Peyer's patch (tissue), 4 donors: ENCODE measurements at regions not wholly inside any gene's neighbourhood (a gene's known extent, or its start where the extent isn't known, plus 50 kb on each side); places are given as distances from the start of the nearest gene placed in this dataset.
"Not testable (repeated sequence)": the region's sequence is repeated elsewhere in the genome, so short reads cannot be mapped to it uniquely, and the experiment has no call there.

Source experiments
- DNase-seq, 3 donors: peaks; one replicate each; pipeline ENCODE4 v3.0.0-alpha.2; 2017 to 2019
- H3K27ac ChIP-seq, 4 donors: fragments of 200-600 bp; sonication (generic); one replicate each; pipeline ENCODE4 v1.5.1; 2016 to 2019
- H3K27me3 ChIP-seq, 2 donors: fragments of 200-600 bp; sonication (generic); one replicate each; pipeline ENCODE4 v1.5.1; 2019
- H3K36me3 ChIP-seq, 3 donors: fragments of 200-600 bp; sonication (generic); one replicate each; pipeline ENCODE4 v1.5.1; 2016 to 2019
- H3K4me1 ChIP-seq, 4 donors: fragments of 200-600 bp; sonication (generic); one replicate each; pipeline ENCODE4 v1.5.1; 2016 to 2019
- H3K4me3 ChIP-seq, 4 donors: fragments of 200-600 bp; sonication (generic); 1 replicate in 3 of 4; 2 replicates in 1 of 4; pipeline ENCODE4 v1.5.1; 2016 to 2019; ENCODE audit warnings: mild to moderate bottlenecking in 1 of 4
- H3K9me3 ChIP-seq, 4 donors: fragments of 200-600 bp; sonication (generic); one replicate each; pipeline ENCODE4 v1.5.1; 2016 to 2019; ENCODE audit warnings: mild to moderate bottlenecking in 1 of 4
- CTCF ChIP-seq, 6 experiments: fragments of 450-650 bp in 4 of 6; fragments of 200-600 bp in 2 of 6; sonication (generic) in 1 of 6; IDR thresholded peaks; one replicate each; pipeline ENCODE4 v1.5.1; 2017 to 2019; ENCODE audit warnings: antibody characterized with exemption in 6 of 6, mild to moderate bottlenecking in 3 of 6, moderate library complexity in 1 of 6
- POLR2A ChIP-seq, 2 donors: fragments of 450-650 bp; IDR thresholded peaks; one replicate each; pipeline ENCODE4 v1.5.1; 2017; ENCODE audit warnings: antibody characterized with exemption in 2 of 2, mild to moderate bottlenecking in 2 of 2, moderate library complexity in 2 of 2

- not testable (repeated sequence) for H3K4me1 ChIP-seq, H3K27me3 ChIP-seq, H3K9me3 ChIP-seq, H3K36me3 ChIP-seq
- DNase-seq: peak; percentile 83 to 95 (median 92)
- peak; percentile 52 to 75 for TF ChIP-seq POLR2A (IDR thresholded peaks at IDR 0.05)
- H3K4me3 ChIP-seq: peak overlapping the region; percentile 55 to 84 (median 64)
- peak overlapping the region; percentile 72 to 93 (median 88) for H3K27ac ChIP-seq
Observed at GRCh38 chr1:148402152-148403084, 80.7 kb downstream of the PPIAL4G start.

- not testable (repeated sequence) for H3K9me3 ChIP-seq, H3K27me3 ChIP-seq, H3K4me1 ChIP-seq, DNase-seq, H3K36me3 ChIP-seq, H3K4me3 ChIP-seq
- peak overlapping the region in 1 of 4 donors; percentile 30 for H3K27ac ChIP-seq
Observed at GRCh38 chr1:148397516-148397915, 85.6 kb downstream of the PPIAL4G start.

- H3K36me3 ChIP-seq, H3K4me3 ChIP-seq, H3K27me3 ChIP-seq, H3K4me1 ChIP-seq, H3K9me3 ChIP-seq, H3K27ac ChIP-seq, DNase-seq: not testable (repeated sequence)
Observed at GRCh38 chr1:148392505-148392904, 90.6 kb downstream of the PPIAL4G start.

GRCh38 chr1:148391323-148391722 is 91.8 kb downstream of the PPIAL4G start:
- not testable (repeated sequence) for H3K36me3 ChIP-seq, H3K27ac ChIP-seq, H3K4me3 ChIP-seq, DNase-seq, H3K4me1 ChIP-seq, H3K27me3 ChIP-seq, H3K9me3 ChIP-seq

- TF ChIP-seq CTCF (IDR thresholded peaks at IDR 0.05): no peak
- TF ChIP-seq POLR2A (IDR thresholded peaks at IDR 0.05): no peak
- no peaks in the 10 kb centered on the region for H3K9me3 ChIP-seq
- peak overlapping the region; percentile 82 to 95 (median 92) for H3K27ac ChIP-seq
- no peaks in the 10 kb centered on the region for H3K27me3 ChIP-seq
- H3K4me1 ChIP-seq: peaks cover 0 to 6% (median 3%) of the 10 kb centered on the region in 4 donors
- peak overlapping the region; percentile 48 to 70 (median 64) for H3K4me3 ChIP-seq
- no peak for DNase-seq
- H3K36me3 ChIP-seq: no peaks in the 10 kb centered on the region
Observed at GRCh38 chr1:148389027-148389339, 94.1 kb downstream of the PPIAL4G start.

- H3K36me3 ChIP-seq: no peaks in the 10 kb centered on the region
- no peaks in the 10 kb centered on the region for H3K27me3 ChIP-seq
- peak; percentile 88 to 97 (median 94) for DNase-seq
- peak overlapping the region; percentile 48 to 70 (median 64) for H3K4me3 ChIP-seq
- H3K27ac ChIP-seq: peak overlapping the region; percentile 82 to 95 (median 92)
- H3K4me1 ChIP-seq: peaks cover 0 to 6% (median 3%) of the 10 kb centered on the region in 4 donors
- no peaks in the 10 kb centered on the region for H3K9me3 ChIP-seq
- TF ChIP-seq CTCF (IDR thresholded peaks at IDR 0.05) (no peak), POLR2A (IDR thresholded peaks at IDR 0.05) (peak; percentile 54 to 77)
Observed at GRCh38 chr1:148388260-148389026, 94.7 kb downstream of the PPIAL4G start.

GRCh38 chr1:148387949-148388259 is 95.2 kb downstream of the PPIAL4G start:
- H3K36me3 ChIP-seq, DNase-seq, H3K9me3 ChIP-seq, H3K4me1 ChIP-seq, H3K27me3 ChIP-seq: not testable (repeated sequence)
- peak overlapping the region; percentile 82 to 95 (median 92) for H3K27ac ChIP-seq
- peak overlapping the region in 3 of 4 donors; percentile 48 to 64 (median 64) for H3K4me3 ChIP-seq

GRCh38 chr1:148387122-148387948 is 95.8 kb downstream of the PPIAL4G start:
- not testable (repeated sequence) for H3K4me3 ChIP-seq, H3K36me3 ChIP-seq, H3K27me3 ChIP-seq, H3K9me3 ChIP-seq, DNase-seq, H3K4me1 ChIP-seq
- peak overlapping the region in 3 of 4 donors; percentile 82 to 95 (median 89) for H3K27ac ChIP-seq
